Peyer's patch (tissue), 4 donors: ENCODE measurements at regions not wholly inside any gene's neighbourhood (a gene's known extent, or its start where the extent isn't known, plus 50 kb on each side); places are given as distances from the start of the nearest gene placed in this dataset.

Experiments used
- CTCF ChIP-seq, 6 experiments: fragments of 450-650 bp in 4 of 6; fragments of 200-600 bp in 2 of 6; sonication (generic) in 1 of 6; IDR thresholded peaks; one replicate each; pipeline ENCODE4 v1.5.1; 2017 to 2019; ENCODE audit warnings: antibody characterized with exemption in 6 of 6, mild to moderate bottlenecking in 3 of 6, moderate library complexity in 1 of 6
- POLR2A ChIP-seq, 2 donors: fragments of 450-650 bp; IDR thresholded peaks; one replicate each; pipeline ENCODE4 v1.5.1; 2017; ENCODE audit warnings: antibody characterized with exemption in 2 of 2, mild to moderate bottlenecking in 2 of 2, moderate library complexity in 2 of 2

GRCh38 chr7:1372671-1373379 is 86.4 kb downstream of the MICALL2 start:
- TF ChIP-seq CTCF (IDR thresholded peaks at IDR 0.05), result no peak
- TF ChIP-seq POLR2A (IDR thresholded peaks at IDR 0.05), result no peak
